ENCODE measurements at regions not wholly inside any gene's neighbourhood (a gene's known extent, or its start where the extent isn't known, plus 50 kb on each side); places are given as distances from the start of the nearest gene placed in this dataset.

GRCh38 chr6:113528111-113528510, 329.0 kb upstream of the MARCKS start:
- H3K4me1 Mint-ChIP-seq = no peaks in the 10 kb centered on the region
- H3K36me3 Mint-ChIP-seq (ENCODE audit: low read depth) = no peaks in the 10 kb centered on the region
- no peak overlapping the region for H3K27ac Mint-ChIP-seq
- no peak for ATAC-seq
- intact Hi-C loops (cut with DNase I, micrococcal nuclease) = no loop called here
- ChIA-PET CTCF (no interaction called here), POLR2A (no interaction called here)
- DNase-seq = no peak
- no peaks in the 10 kb centered on the region for H3K9me3 Mint-ChIP-seq (ENCODE audit: low read depth)
- peaks cover 4% of the 10 kb centered on the region for H3K27me3 Mint-ChIP-seq
- H3K4me3 Mint-ChIP-seq = no peak overlapping the region

- no peak overlapping the region for H3K4me3 Mint-ChIP-seq
- intact Hi-C loops (cut with DNase I, micrococcal nuclease) = no loop called here
- POLR2A ChIA-PET = no interaction called here
- DNase-seq = no peak
- no peaks in the 10 kb centered on the region for H3K36me3 Mint-ChIP-seq (ENCODE audit: low read depth)
- no peak for ATAC-seq
- no peaks in the 10 kb centered on the region for H3K9me3 Mint-ChIP-seq (ENCODE audit: low read depth)
- CTCF ChIA-PET = no interaction called here
- peaks cover 4% of the 10 kb centered on the region for H3K27me3 Mint-ChIP-seq
- H3K27ac Mint-ChIP-seq = no peak overlapping the region
- no peaks in the 10 kb centered on the region for H3K4me1 Mint-ChIP-seq
Measured at GRCh38 chr6:113529196-113529595, 327.9 kb upstream of the MARCKS start.

DNA sequence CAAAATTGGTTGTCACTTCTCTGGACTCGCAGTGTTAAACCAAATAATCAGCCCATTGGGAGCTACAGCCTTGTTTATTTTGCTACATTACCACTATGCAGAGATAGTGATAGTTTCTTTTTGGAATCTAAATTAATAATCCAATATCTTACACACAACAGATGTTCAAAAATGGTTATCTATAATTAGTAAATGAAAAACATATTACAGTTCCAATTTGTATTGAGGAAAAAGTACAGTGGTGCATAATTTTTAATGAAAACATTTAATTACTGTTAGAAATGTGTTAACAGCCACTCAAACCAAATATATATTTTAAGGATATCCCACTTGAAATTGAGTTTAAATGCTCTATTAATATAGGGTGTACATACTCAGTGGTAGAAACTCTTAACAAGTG, 327.3 kb upstream of the MARCKS start:
- intact Hi-C loops (cut with DNase I, micrococcal nuclease) = no loop called here
- ATAC-seq = no peak
- no peak overlapping the region for H3K4me3 Mint-ChIP-seq
- no peaks in the 10 kb centered on the region for H3K4me1 Mint-ChIP-seq
- peaks cover 4% of the 10 kb centered on the region for H3K27me3 Mint-ChIP-seq
- DNase-seq = no peak
- ChIA-PET POLR2A (no interaction called here), CTCF (no interaction called here)
- H3K27ac Mint-ChIP-seq = no peak overlapping the region
- H3K9me3 Mint-ChIP-seq (ENCODE audit: low read depth) = no peaks in the 10 kb centered on the region
- H3K36me3 Mint-ChIP-seq (ENCODE audit: low read depth) = no peaks in the 10 kb centered on the region

DNA sequence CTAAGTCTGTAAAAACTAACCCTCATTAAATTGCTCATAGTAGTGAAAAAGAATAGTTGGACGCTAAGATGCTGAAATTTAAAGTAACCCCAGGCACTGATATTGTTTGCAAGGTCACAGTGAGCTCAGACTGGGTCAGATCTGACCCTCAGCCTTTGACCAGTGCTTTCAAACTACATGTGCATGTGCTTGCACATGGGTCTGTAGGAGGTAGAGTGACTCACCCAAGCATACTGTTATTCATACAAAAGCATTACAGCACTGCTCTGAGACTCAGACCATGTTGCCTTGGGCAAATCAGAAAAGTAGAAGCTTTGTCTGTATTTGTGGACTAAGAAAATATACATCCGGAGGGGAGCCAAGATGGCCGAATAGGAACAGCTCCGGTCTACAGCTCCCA, 326.4 kb upstream of the MARCKS start:
- Mint-ChIP-seq H3K36me3 (ENCODE audit: low read depth) (no peaks in the 10 kb centered on the region), H3K4me1 (no peaks in the 10 kb centered on the region), H3K27me3 (peaks cover 4% of the 10 kb centered on the region), H3K9me3 (ENCODE audit: low read depth) (no peaks in the 10 kb centered on the region), H3K27ac (no peak overlapping the region), H3K4me3 (no peak overlapping the region)
- intact Hi-C loops (cut with DNase I, micrococcal nuclease) = no loop called here
- CTCF ChIA-PET = no interaction called here
- no peak for DNase-seq
- POLR2A ChIA-PET = no interaction called here
- ATAC-seq = no peak

DNA sequence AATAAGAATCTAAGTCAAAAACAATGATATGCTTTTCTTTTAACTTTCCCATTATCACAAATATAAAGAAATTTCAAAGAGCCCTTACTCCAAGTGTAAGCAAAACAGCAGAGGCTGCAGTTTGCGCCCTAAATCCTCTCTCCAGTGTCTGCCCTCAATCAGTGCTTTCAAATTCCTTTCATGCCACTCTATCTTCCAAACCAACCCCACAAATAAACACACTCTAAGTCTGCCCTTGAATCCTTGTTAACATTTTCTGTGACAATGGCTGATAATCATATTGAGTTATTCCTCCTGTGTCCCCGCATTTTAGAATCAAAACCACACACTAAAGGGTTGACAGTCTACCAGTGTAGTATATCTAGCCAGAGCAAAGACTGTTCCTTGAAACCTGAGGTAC, 317.9 kb upstream of the MARCKS start:
- Mint-ChIP-seq H3K4me1 (no peaks in the 10 kb centered on the region), H3K4me3 (no peak overlapping the region), H3K27ac (no peak overlapping the region), H3K9me3 (ENCODE audit: low read depth) (no peaks in the 10 kb centered on the region), H3K36me3 (ENCODE audit: low read depth) (no peaks in the 10 kb centered on the region), H3K27me3 (no peaks in the 10 kb centered on the region)
- CTCF ChIA-PET = interaction anchor here (0.6 kb wide), 1 partner anchor 458 kb away, joined by 4 read pairs; no protein-coding TSS in a partner anchor
- POLR2A ChIA-PET = no interaction called here
- intact Hi-C loops (cut with DNase I, micrococcal nuclease) = no loop called here
- DNase-seq = no peak
- ATAC-seq = no peak

DNA sequence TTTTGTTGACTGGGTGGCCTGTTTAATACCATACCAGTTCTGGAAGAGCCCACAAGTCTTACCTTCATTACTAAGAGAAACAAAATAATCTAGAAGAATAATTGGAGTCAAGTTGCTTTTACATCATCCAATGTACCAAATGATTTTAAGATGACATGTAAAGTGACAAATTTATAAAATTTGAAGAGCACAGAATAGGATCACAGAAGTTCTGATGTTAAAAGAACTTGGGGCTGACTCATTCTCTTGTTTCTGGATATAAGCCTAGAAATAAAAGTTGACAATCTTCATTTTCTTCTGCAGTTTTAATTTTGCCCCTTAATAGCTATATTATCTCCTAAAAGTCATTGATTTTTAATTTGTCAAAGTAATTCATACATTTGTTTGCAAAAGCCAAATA, 317.5 kb upstream of the MARCKS start:
- no peaks in the 10 kb centered on the region for H3K27me3 Mint-ChIP-seq
- no peaks in the 10 kb centered on the region for H3K4me1 Mint-ChIP-seq
- H3K36me3 Mint-ChIP-seq (ENCODE audit: low read depth) = no peaks in the 10 kb centered on the region
- ChIA-PET CTCF (interaction anchor here (0.6 kb wide), 1 partner anchor 457 kb away, joined by 4 read pairs; no protein-coding TSS in a partner anchor), POLR2A (no interaction called here)
- DNase-seq = no peak
- ATAC-seq = no peak
- H3K9me3 Mint-ChIP-seq (ENCODE audit: low read depth) = no peaks in the 10 kb centered on the region
- H3K27ac Mint-ChIP-seq = no peak overlapping the region
- no peak overlapping the region for H3K4me3 Mint-ChIP-seq
- intact Hi-C loops (cut with DNase I, micrococcal nuclease) = no loop called here

GRCh38 chr6:113540466-113540865, 316.7 kb upstream of the MARCKS start:
- no peaks in the 10 kb centered on the region for H3K36me3 Mint-ChIP-seq (ENCODE audit: low read depth)
- no peaks in the 10 kb centered on the region for H3K9me3 Mint-ChIP-seq (ENCODE audit: low read depth)
- peaks cover 4% of the 10 kb centered on the region for H3K27me3 Mint-ChIP-seq
- no peak overlapping the region for H3K4me3 Mint-ChIP-seq
- POLR2A ChIA-PET = no interaction called here
- H3K4me1 Mint-ChIP-seq = no peaks in the 10 kb centered on the region
- ATAC-seq (no peak), DNase-seq (no peak)
- H3K27ac Mint-ChIP-seq = no peak overlapping the region
- CTCF ChIA-PET = no interaction called here
- intact Hi-C loops (cut with DNase I, micrococcal nuclease) = no loop called here

DNA sequence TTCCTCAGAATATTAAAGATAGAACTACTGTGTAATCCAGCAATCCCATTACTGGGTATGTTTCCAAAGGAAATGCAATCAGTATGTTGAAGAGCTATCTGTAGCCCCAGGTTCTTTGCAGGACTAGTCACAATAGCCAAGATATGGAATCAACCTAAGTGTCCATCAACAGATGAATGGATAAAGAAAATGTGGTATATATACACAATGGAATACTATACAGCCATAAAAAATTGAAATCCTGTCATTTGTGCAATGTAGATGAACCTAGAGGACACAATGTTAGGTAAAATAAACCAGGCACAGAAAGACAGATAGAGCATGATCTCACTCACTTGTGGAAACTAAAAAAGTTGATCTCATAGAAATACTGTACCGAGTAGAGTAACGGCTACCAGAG, 306.0 kb upstream of the MARCKS start:
- peaks cover 4% of the 10 kb centered on the region for H3K9me3 Mint-ChIP-seq (ENCODE audit: low read depth)
- no peaks in the 10 kb centered on the region for H3K4me1 Mint-ChIP-seq
- intact Hi-C loops (cut with DNase I, micrococcal nuclease) = no loop called here
- H3K27me3 Mint-ChIP-seq = peaks cover 2% of the 10 kb centered on the region
- no peak overlapping the region for H3K4me3 Mint-ChIP-seq
- ATAC-seq (no peak), DNase-seq (no peak)
- POLR2A ChIA-PET = no interaction called here
- no peak overlapping the region for H3K27ac Mint-ChIP-seq
- no peaks in the 10 kb centered on the region for H3K36me3 Mint-ChIP-seq (ENCODE audit: low read depth)
- CTCF ChIA-PET = no interaction called here

DNA sequence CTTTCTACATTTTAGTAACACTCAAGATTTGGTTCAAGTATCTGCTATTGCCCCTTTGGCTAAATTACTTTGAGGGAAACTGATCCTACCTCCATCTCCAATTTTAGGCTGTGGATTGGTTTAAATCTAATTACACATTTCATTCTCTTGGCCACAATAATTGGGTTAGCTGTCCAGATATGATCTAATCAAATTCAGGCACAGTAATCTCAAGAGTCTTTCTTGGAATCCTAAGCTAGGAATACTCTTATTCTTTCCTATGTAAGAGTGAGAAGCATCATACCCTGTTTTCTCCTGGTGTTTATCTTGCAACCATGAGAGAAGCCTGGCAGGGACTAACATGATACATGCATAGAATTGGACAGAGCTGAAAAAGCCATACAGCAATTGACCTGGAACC, 300.4 kb upstream of the MARCKS start:
- no peak for DNase-seq
- intact Hi-C loops (cut with DNase I, micrococcal nuclease) = no loop called here
- no peaks in the 10 kb centered on the region for H3K36me3 Mint-ChIP-seq (ENCODE audit: low read depth)
- no peak overlapping the region for H3K27ac Mint-ChIP-seq
- H3K4me3 Mint-ChIP-seq = no peak overlapping the region
- H3K9me3 Mint-ChIP-seq (ENCODE audit: low read depth) = no peaks in the 10 kb centered on the region
- no peak for ATAC-seq
- H3K27me3 Mint-ChIP-seq = peaks cover 5% of the 10 kb centered on the region
- CTCF ChIA-PET = no interaction called here
- no peaks in the 10 kb centered on the region for H3K4me1 Mint-ChIP-seq
- POLR2A ChIA-PET = no interaction called here

GRCh38 chr6:113558431-113558830, 298.7 kb upstream of the MARCKS start:
- no peak overlapping the region for H3K27ac Mint-ChIP-seq
- intact Hi-C loops (cut with DNase I, micrococcal nuclease) = no loop called here

DNA sequence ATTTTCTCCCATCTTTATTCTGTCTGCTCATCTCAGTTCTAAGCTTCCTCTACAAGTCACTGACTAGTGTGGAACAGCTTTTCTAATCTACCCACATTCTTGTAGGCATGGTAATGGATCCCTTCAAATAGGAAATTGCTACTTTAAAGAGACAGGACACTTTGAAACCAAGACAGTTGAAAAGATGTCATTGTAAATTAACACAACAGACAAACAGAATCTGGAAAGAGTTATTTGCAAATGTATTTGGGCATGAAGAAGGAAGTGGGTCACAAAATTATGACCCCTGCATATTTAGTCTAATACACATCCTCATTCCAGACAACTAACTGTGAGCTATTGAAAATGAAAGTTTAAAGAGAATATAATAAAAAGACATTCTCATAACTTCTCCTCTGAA, 298.2 kb upstream of the MARCKS start:
- H3K27ac Mint-ChIP-seq = no peak overlapping the region
- no peaks in the 10 kb centered on the region for H3K4me1 Mint-ChIP-seq
- no peak for DNase-seq
- H3K27me3 Mint-ChIP-seq = peaks cover 5% of the 10 kb centered on the region
- no peak overlapping the region for H3K4me3 Mint-ChIP-seq
- H3K9me3 Mint-ChIP-seq (ENCODE audit: low read depth) = no peaks in the 10 kb centered on the region
- no peak for ATAC-seq
- no peaks in the 10 kb centered on the region for H3K36me3 Mint-ChIP-seq (ENCODE audit: low read depth)
- intact Hi-C loops (cut with DNase I, micrococcal nuclease) = no loop called here
- ChIA-PET CTCF (no interaction called here), POLR2A (no interaction called here)

More at GRCh38 chr6:113558431-113558830, 298.7 kb upstream of the MARCKS start:
- Mint-ChIP-seq H3K27me3 (peaks cover 5% of the 10 kb centered on the region), H3K4me3 (no peak overlapping the region), H3K4me1 (no peaks in the 10 kb centered on the region), H3K36me3 (ENCODE audit: low read depth) (no peaks in the 10 kb centered on the region), H3K9me3 (ENCODE audit: low read depth) (no peaks in the 10 kb centered on the region)
- no peak for DNase-seq
- ChIA-PET CTCF (no interaction called here), POLR2A (no interaction called here)
- no peak for ATAC-seq

DNA sequence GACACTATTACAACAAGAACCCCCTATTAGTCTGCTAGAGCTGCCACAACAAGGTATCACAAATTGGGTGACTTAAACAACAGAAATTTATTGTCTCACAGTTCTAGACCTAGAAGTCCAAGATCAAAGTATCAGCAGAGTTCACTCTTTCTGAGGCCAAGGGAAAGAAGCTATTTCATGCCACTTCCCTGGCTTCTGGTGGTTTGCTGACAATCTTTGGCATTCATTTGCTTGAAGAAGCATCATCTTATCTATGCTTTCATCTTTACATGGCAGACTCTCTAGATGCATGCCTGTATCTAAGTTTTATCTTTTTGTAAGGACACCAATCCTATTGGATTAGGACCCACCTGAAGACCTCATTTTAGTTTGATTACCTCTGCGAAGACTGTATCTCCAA, 296.8 kb upstream of the MARCKS start:
- ATAC-seq (no peak), DNase-seq (no peak)
- H3K4me3 Mint-ChIP-seq = no peak overlapping the region
- H3K9me3 Mint-ChIP-seq (ENCODE audit: low read depth) = no peaks in the 10 kb centered on the region
- H3K27me3 Mint-ChIP-seq = peaks cover 7% of the 10 kb centered on the region
- POLR2A ChIA-PET = no interaction called here
- H3K36me3 Mint-ChIP-seq (ENCODE audit: low read depth) = no peaks in the 10 kb centered on the region
- CTCF ChIA-PET = no interaction called here
- H3K4me1 Mint-ChIP-seq = no peaks in the 10 kb centered on the region
- H3K27ac Mint-ChIP-seq = no peak overlapping the region
- intact Hi-C loops (cut with DNase I, micrococcal nuclease) = no loop called here

GRCh38 chr6:113560908-113561307, 296.2 kb upstream of the MARCKS start:
- ATAC-seq (no peak), DNase-seq (no peak)
- H3K9me3 Mint-ChIP-seq (ENCODE audit: low read depth) = no peaks in the 10 kb centered on the region
- CTCF ChIA-PET = no interaction called here
- intact Hi-C loops (cut with DNase I, micrococcal nuclease) = no loop called here
- H3K27ac Mint-ChIP-seq = no peak overlapping the region
- POLR2A ChIA-PET = no interaction called here
- no peak overlapping the region for H3K4me3 Mint-ChIP-seq
- H3K27me3 Mint-ChIP-seq = peaks cover 8% of the 10 kb centered on the region
- H3K4me1 Mint-ChIP-seq = no peaks in the 10 kb centered on the region
- H3K36me3 Mint-ChIP-seq (ENCODE audit: low read depth) = no peaks in the 10 kb centered on the region

Data from activated CD4-positive, alpha-beta T cell treated with anti-CD3 and anti-CD28 coated beads for 36 hours (primary cell).